Kidney (tissue), 13 donors: ENCODE measurements at regions not wholly inside any gene's neighbourhood (a gene's known extent, or its start where the extent isn't known, plus 50 kb on each side); places are given as distances from the start of the nearest gene placed in this dataset.

Experiments
- DNase-seq, 5 donors: peaks; one replicate each; pipeline ENCODE4 v3.0.0-alpha.2; 2013 to 2020
- FAIRE-seq: peaks from 2 replicates; lab custom pipeline; 2012; peaks lifted over from hg19 to GRCh38; lab: Jason Lieb, UNC
- H3K27ac ChIP-seq, 2 donors: one replicate each; pipeline ENCODE4 v1.7.0; 2013; ENCODE audit warnings: low read depth in 2 of 2, low read length in 2 of 2, inconsistent platforms in 1 of 2
- H3K27me3 ChIP-seq: one replicate; pipeline ENCODE4 v1.7.1; 2013; ENCODE audit warnings: low read length, inconsistent platforms; ENCODE audit not compliant: control insufficient read depth, insufficient read depth
- H3K36me3 ChIP-seq, 3 donors: one replicate each; pipeline versions ENCODE4 v1.7.0 to v1.7.1; 2013; ENCODE audit warnings: low read length in 3 of 3, control low read depth in 1 of 3, inconsistent platforms in 1 of 3; ENCODE audit not compliant: insufficient read depth in 3 of 3, control insufficient read depth in 2 of 3
- H3K4me1 ChIP-seq, 3 donors: one replicate each; pipeline versions ENCODE4 v1.7.0 to v1.7.1; 2013; ENCODE audit warnings: low read length in 3 of 3, inconsistent platforms in 1 of 3, low read depth in 1 of 3; ENCODE audit not compliant: control insufficient read depth in 2 of 3, insufficient read depth in 2 of 3
- H3K4me3 ChIP-seq, 3 donors: one replicate each; pipeline versions ENCODE4 v1.7.0 to v1.8.1; 2013; ENCODE audit warnings: low read length in 3 of 3, control low read depth in 1 of 3, inconsistent platforms in 1 of 3
- H3K9ac ChIP-seq, 3 donors: one replicate each; pipeline versions ENCODE4 v1.7.0 to v1.7.1; 2013; ENCODE audit warnings: low read length in 3 of 3, control low read depth in 1 of 3, inconsistent platforms in 1 of 3
- H3K9me3 ChIP-seq, 3 donors: one replicate each; pipeline versions ENCODE4 v1.7.0 to v1.7.1; 2013; ENCODE audit warnings: low read length in 3 of 3, control low read depth in 1 of 3, inconsistent platforms in 1 of 3; ENCODE audit not compliant: control insufficient read depth in 2 of 3, insufficient read depth in 1 of 3
- CTCF ChIP-seq: IDR thresholded peaks from 3 replicates; pipeline ENCODE4 v1.5.1; 2012; ENCODE audit warnings: mild to moderate bottlenecking, moderate library complexity, borderline replicate concordance; ENCODE audit not compliant: insufficient read depth; ENCODE audit errors: extremely low read depth
- intact Hi-C: fragments of 100-400 bp; cut with DNase I; formaldehyde crosslinking; loops from one replicate; pipeline ENCODE4 v1.11.1; 2022
- donor health status: control.
- donor health status: control.
- donor health status: control.
- donor health status: control.
- donor health status: control.
- donor health status: DM: yes; HTN: yes; CAD: no.
- donor health status: Normal renal cell carcinoma (clear cell type).

- H3K9ac ChIP-seq = no peak overlapping the region
- H3K4me1 ChIP-seq = no peaks in the 10 kb centered on the region
- H3K9me3 ChIP-seq = peaks cover 0 to 13% (median 0%) of the 10 kb centered on the region in 3 donors
- no peak overlapping the region for H3K4me3 ChIP-seq
- no peaks in the 10 kb centered on the region for H3K27me3 ChIP-seq
- FAIRE-seq (no peak), DNase-seq (no peak)
- H3K27ac ChIP-seq = no peak overlapping the region
- intact Hi-C loops = no loop called here
- H3K36me3 ChIP-seq = no peaks in the 10 kb centered on the region
- TF ChIP-seq CTCF = no peak
Observed at GRCh38 chr6:71123051-71123450, 165.6 kb upstream of the OGFRL1 start.

- DNase-seq (no peak), FAIRE-seq (no peak)
- H3K27ac ChIP-seq = no peak overlapping the region
- peaks cover 0 to 13% (median 0%) of the 10 kb centered on the region in 3 donors for H3K9me3 ChIP-seq
- no peak overlapping the region for H3K4me3 ChIP-seq
- no peaks in the 10 kb centered on the region for H3K4me1 ChIP-seq
- no peak overlapping the region for H3K9ac ChIP-seq
- TF ChIP-seq CTCF = no peak
- H3K27me3 ChIP-seq = no peaks in the 10 kb centered on the region
- intact Hi-C loops = no loop called here
- H3K36me3 ChIP-seq = no peaks in the 10 kb centered on the region
Observed at GRCh38 chr6:71124340-71124739, 164.3 kb upstream of the OGFRL1 start.

GRCh38 chr6:71125216-71125615, 163.4 kb upstream of the OGFRL1 start:
- no peak overlapping the region for H3K4me3 ChIP-seq
- FAIRE-seq (no peak), DNase-seq (no peak)
- H3K4me1 ChIP-seq = no peaks in the 10 kb centered on the region
- peaks cover 0 to 13% (median 0%) of the 10 kb centered on the region in 3 donors for H3K9me3 ChIP-seq
- intact Hi-C loops = no loop called here
- no peak overlapping the region for H3K9ac ChIP-seq
- no peaks in the 10 kb centered on the region for H3K36me3 ChIP-seq
- H3K27ac ChIP-seq = no peak overlapping the region
- no peak for TF ChIP-seq CTCF
- H3K27me3 ChIP-seq = no peaks in the 10 kb centered on the region

- DNase-seq (no peak), FAIRE-seq (no peak)
- Histone ChIP-seq H3K36me3 (no peaks in the 10 kb centered on the region), H3K4me3 (no peak overlapping the region), H3K9ac (no peak overlapping the region), H3K9me3 (peaks cover 0 to 13% (median 0%) of the 10 kb centered on the region in 3 donors), H3K27ac (no peak overlapping the region), H3K27me3 (no peaks in the 10 kb centered on the region), H3K4me1 (no peaks in the 10 kb centered on the region)
- intact Hi-C loops = no loop called here
- TF ChIP-seq CTCF = no peak
Observed at GRCh38 chr6:71126506-71126905, 162.1 kb upstream of the OGFRL1 start.
